Neural progenitor cell (in vitro differentiated cells): ENCODE measurements at regions not wholly inside any gene's neighbourhood (a gene's known extent, or its start where the extent isn't known, plus 50 kb on each side); places are given as distances from the start of the nearest gene placed in this dataset.
A peak's percentile ranks its signal among the peaks of the same experiment; 100 is the strongest.

Source experiments
- DNase-seq: peaks from one replicate; pipeline ENCODE4 v3.0.0-alpha.2; 2016; ENCODE audit warnings: low spot score
- H2AFZ ChIP-seq: fragments of 200-600 bp; sonication (generic); replicated peaks from 2 replicates; pipeline ENCODE4 v1.6.1; 2016; ENCODE audit warnings: antibody characterized with exemption
- H3F3A ChIP-seq: fragments of 200-600 bp; sonication (generic); 2 replicates; pipeline ENCODE4 v1.6.1; 2016; ENCODE audit warnings: antibody characterized with exemption, low read depth
- H3K27ac ChIP-seq: fragments of 200-600 bp; sonication (generic); 2 replicates; pipeline ENCODE4 v1.5.1; 2016; ENCODE audit warnings: mild to moderate bottlenecking
- H3K27me3 ChIP-seq: fragments of 200-600 bp; sonication (generic); 2 replicates; pipeline ENCODE4 v1.6.1; 2016; ENCODE audit warnings: mild to moderate bottlenecking, moderate library complexity
- H3K36me3 ChIP-seq: fragments of 200-600 bp; sonication (generic); 2 replicates; pipeline ENCODE4 v1.5.1; 2016
- H3K4me1 ChIP-seq: fragments of 200-600 bp; sonication (generic); 2 replicates; pipeline ENCODE4 v1.6.1; 2016; ENCODE audit warnings: mixed run types
- H3K4me2 ChIP-seq: fragments of 200-600 bp; sonication (generic); 2 replicates; pipeline ENCODE4 v1.6.1; 2016
- H3K4me3 ChIP-seq: fragments of 200-600 bp; sonication (generic); 2 replicates; pipeline ENCODE4 v1.5.1; 2016
- H3K79me2 ChIP-seq: fragments of 200-600 bp; sonication (generic); 2 replicates; pipeline ENCODE4 v1.6.1; 2016; ENCODE audit warnings: low read depth
- H3K9ac ChIP-seq: fragments of 200-600 bp; sonication (generic); 2 replicates; pipeline ENCODE4 v1.6.1; 2016
- H3K9me3 ChIP-seq: fragments of 200-600 bp; sonication (generic); 2 replicates; pipeline ENCODE4 v1.5.1; 2016; ENCODE audit warnings: low read depth
- H4K20me1 ChIP-seq: fragments of 200-600 bp; sonication (generic); 2 replicates; pipeline ENCODE4 v1.6.1; 2016; ENCODE audit warnings: low read depth
- H3K27ac Mint-ChIP-seq: 3 replicates; pipeline ENCODE4 v1.8.0; 2021; ENCODE audit warnings: mixed read lengths
- H3K27me3 Mint-ChIP-seq: 2 replicates; pipeline ENCODE4 v1.8.0; 2022; ENCODE audit warnings: low read depth, mild to moderate bottlenecking, inconsistent platforms, moderate library complexity, mixed read lengths; ENCODE audit not compliant: insufficient read depth
- H3K36me3 Mint-ChIP-seq: 3 replicates; pipeline ENCODE4 v1.8.0; 2021; ENCODE audit warnings: mixed read lengths
- H3K4me1 Mint-ChIP-seq: 3 replicates; pipeline ENCODE4 v1.8.0; 2021; ENCODE audit warnings: mixed read lengths
- H3K4me3 Mint-ChIP-seq: 3 replicates; pipeline ENCODE4 v1.8.0; 2021; ENCODE audit warnings: mild to moderate bottlenecking, moderate library complexity, mixed read lengths
- H3K9me3 Mint-ChIP-seq: 3 replicates; pipeline ENCODE4 v1.8.0; 2020; ENCODE audit warnings: mixed read lengths
- CTCF ChIP-seq: fragments of 200-600 bp; sonication (generic); IDR thresholded peaks from 2 replicates; pipeline ENCODE4 v1.5.1; 2017; ENCODE audit warnings: antibody characterized with exemption, mild to moderate bottlenecking
- EZH2 ChIP-seq: fragments of 200-600 bp; sonication (generic); IDR thresholded peaks from 2 replicates; pipeline ENCODE4 v1.6.1; 2017; ENCODE audit warnings: antibody characterized with exemption, mild to moderate bottlenecking, moderate library complexity
- EZH2phosphoT487 ChIP-seq: fragments of 200-600 bp; sonication (generic); IDR thresholded peaks from 2 replicates; pipeline ENCODE4 v1.6.1; 2017; ENCODE audit warnings: antibody characterized with exemption

GRCh38 chr16:51766739-51767138 lies 615.7 kb upstream of the SALL1 start:
- Histone ChIP-seq H3F3A (peaks cover 24% of the 10 kb centered on the region), H3K4me3 (no peak overlapping the region), H3K79me2 (no peaks in the 10 kb centered on the region), H3K4me1 (peaks cover 60% of the 10 kb centered on the region), H3K9me3 (no peaks in the 10 kb centered on the region), H3K36me3 (no peaks in the 10 kb centered on the region), H3K4me2 (no peak overlapping the region), H2AFZ (no peak overlapping the region), H3K27me3 (no peaks in the 10 kb centered on the region), H3K9ac (no peak overlapping the region), H4K20me1 (no peaks in the 10 kb centered on the region), H3K27ac (no peak overlapping the region)
- Mint-ChIP-seq H3K4me1 (peaks cover 28% of the 10 kb centered on the region), H3K27ac (no peak overlapping the region), H3K9me3 (no peaks in the 10 kb centered on the region), H3K36me3 (no peaks in the 10 kb centered on the region), H3K27me3 (peaks cover 7% of the 10 kb centered on the region), H3K4me3 (no peak overlapping the region)
- DNase-seq: no peak
- TF ChIP-seq EZH2 (no peak), CTCF (no peak), EZH2phosphoT487 (no peak)

GRCh38 chr16:51763072-51763661 lies 612.1 kb upstream of the SALL1 start:
- DNase-seq: peak; percentile 91
- Histone ChIP-seq H3K27me3 (no peaks in the 10 kb centered on the region), H3K36me3 (no peaks in the 10 kb centered on the region), H4K20me1 (no peaks in the 10 kb centered on the region), H3K9me3 (no peaks in the 10 kb centered on the region), H3K4me3 (peak overlapping the region; percentile 3), H3K4me2 (peak overlapping the region; percentile 70), H2AFZ (no peak overlapping the region), H3K27ac (peak overlapping the region; percentile 15), H3F3A (peaks cover 24% of the 10 kb centered on the region), H3K4me1 (peaks cover 82% of the 10 kb centered on the region), H3K9ac (no peak overlapping the region), H3K79me2 (no peaks in the 10 kb centered on the region)
- H3K27ac Mint-ChIP-seq: no peak overlapping the region
- no peaks in the 10 kb centered on the region for H3K36me3 Mint-ChIP-seq
- no peak overlapping the region for H3K4me3 Mint-ChIP-seq
- no peaks in the 10 kb centered on the region for H3K9me3 Mint-ChIP-seq
- TF ChIP-seq EZH2phosphoT487: no peak
- TF ChIP-seq EZH2: no peak
- TF ChIP-seq CTCF: no peak
- peaks cover 4% of the 10 kb centered on the region for H3K27me3 Mint-ChIP-seq
- peaks cover 48% of the 10 kb centered on the region for H3K4me1 Mint-ChIP-seq

GRCh38 chr16:51762081-51762996 lies 611.3 kb upstream of the SALL1 start:
- peaks cover 24% of the 10 kb centered on the region for H3F3A ChIP-seq
- Mint-ChIP-seq H3K9me3 (no peaks in the 10 kb centered on the region), H3K4me1 (peaks cover 52% of the 10 kb centered on the region), H3K4me3 (peak overlapping the region; percentile 16), H3K27ac (no peak overlapping the region), H3K36me3 (no peaks in the 10 kb centered on the region), H3K27me3 (peaks cover 4% of the 10 kb centered on the region)
- H3K27ac ChIP-seq: no peak overlapping the region
- H3K9ac ChIP-seq: no peak overlapping the region
- peak overlapping the region; percentile 70 for H3K4me2 ChIP-seq
- no peak for TF ChIP-seq EZH2phosphoT487
- no peak for TF ChIP-seq EZH2
- peak; percentile 97 for TF ChIP-seq CTCF
- DNase-seq: peak; percentile 93
- no peaks in the 10 kb centered on the region for H4K20me1 ChIP-seq
- no peak overlapping the region for H2AFZ ChIP-seq
- H3K79me2 ChIP-seq: no peaks in the 10 kb centered on the region
- H3K4me3 ChIP-seq: peak overlapping the region; percentile 32
- no peaks in the 10 kb centered on the region for H3K27me3 ChIP-seq
- H3K36me3 ChIP-seq: no peaks in the 10 kb centered on the region
- H3K9me3 ChIP-seq: no peaks in the 10 kb centered on the region
- H3K4me1 ChIP-seq: peaks cover 83% of the 10 kb centered on the region
